GM12892 (cell line): ENCODE measurements at regions not wholly inside any gene's neighbourhood (a gene's known extent, or its start where the extent isn't known, plus 50 kb on each side); places are given as distances from the start of the nearest gene placed in this dataset.
"Not testable (repeated sequence)": the region's sequence is repeated elsewhere in the genome, so short reads cannot be mapped to it uniquely, and the experiment has no call there.

Experiments used
- POLR2A ChIP-seq: IDR thresholded peaks from 2 replicates; pipeline ENCODE4 v1.6.1; 2011; ENCODE audit warnings: low read depth, low read length, control low read depth
- POLR2AphosphoS5 ChIP-seq: IDR thresholded peaks from 2 replicates; pipeline ENCODE4 v1.6.1; 2011; ENCODE audit warnings: low read depth, low read length, control low read depth
- TAF1 ChIP-seq: IDR thresholded peaks from 2 replicates; pipeline ENCODE4 v1.6.1; 2011; ENCODE audit warnings: low read depth, mild to moderate bottlenecking, control low read depth, low read length, borderline replicate concordance

- TF ChIP-seq POLR2A, POLR2AphosphoS5, TAF1: not testable (repeated sequence)
Observed at GRCh38 chr1:121001090-121001726, 111.6 kb downstream of the PPIAL4A start.
